ENCODE measurements at regions not wholly inside any gene's neighbourhood (a gene's known extent, or its start where the extent isn't known, plus 50 kb on each side); places are given as distances from the start of the nearest gene placed in this dataset.
"Not testable (repeated sequence)": the region's sequence is repeated elsewhere in the genome, so short reads cannot be mapped to it uniquely, and the experiment has no call there.

DNA sequence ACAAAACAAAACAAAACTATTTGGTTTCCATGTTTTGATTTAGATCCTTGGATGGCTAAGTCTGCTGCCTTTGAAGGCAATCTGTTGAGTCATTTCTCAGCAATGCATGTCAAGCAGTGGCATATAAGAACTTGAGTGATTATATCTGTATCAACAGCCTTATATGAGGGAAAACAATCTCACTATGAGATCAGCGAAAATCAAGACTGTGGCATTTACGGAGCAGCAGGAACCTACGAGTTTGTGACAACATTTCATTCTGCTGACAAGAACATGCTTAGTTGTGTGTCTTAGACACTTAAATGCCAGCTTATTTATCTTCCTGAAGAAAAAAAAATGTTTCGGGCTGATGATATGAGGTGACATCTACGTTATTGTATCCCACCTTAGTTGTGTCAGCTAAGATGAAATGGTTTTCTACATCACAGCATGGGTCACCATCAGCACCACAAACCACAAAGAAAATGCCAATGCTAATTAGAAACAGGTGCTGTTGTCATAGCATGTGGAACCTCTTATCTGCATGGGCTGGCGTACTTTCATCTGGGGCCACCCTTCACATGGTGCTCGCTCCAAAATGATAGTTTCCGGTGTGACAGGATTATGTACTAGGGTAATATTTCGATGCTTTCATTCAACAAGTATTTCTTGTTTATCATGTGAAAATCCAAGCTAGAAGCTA, 1085.5 kb downstream of the SORCS1 start:
- DNase-seq (ENCODE audit: low spot score), result peak; percentile 35

DNA sequence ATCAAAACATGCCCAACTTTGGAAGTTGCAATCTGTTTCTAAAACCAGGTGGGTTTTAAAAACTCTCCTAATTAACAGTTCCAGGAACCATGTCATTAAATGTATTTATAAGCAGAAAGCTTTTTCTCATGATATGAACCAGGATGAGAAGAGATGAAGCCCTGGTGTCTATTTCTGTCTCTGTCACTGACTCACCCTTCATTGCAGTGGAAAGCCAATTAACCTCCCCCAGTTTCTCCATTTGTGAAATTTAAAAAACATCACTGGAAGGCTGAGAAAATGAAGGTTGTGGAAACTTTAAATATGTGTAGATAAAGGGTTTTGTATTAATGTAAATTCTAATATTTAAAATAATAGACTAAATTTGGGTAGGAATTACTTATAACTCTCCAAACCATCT, 1088.0 kb downstream of the SORCS1 start:
- DNase-seq (ENCODE audit: low spot score), result peak; percentile 7

DNA sequence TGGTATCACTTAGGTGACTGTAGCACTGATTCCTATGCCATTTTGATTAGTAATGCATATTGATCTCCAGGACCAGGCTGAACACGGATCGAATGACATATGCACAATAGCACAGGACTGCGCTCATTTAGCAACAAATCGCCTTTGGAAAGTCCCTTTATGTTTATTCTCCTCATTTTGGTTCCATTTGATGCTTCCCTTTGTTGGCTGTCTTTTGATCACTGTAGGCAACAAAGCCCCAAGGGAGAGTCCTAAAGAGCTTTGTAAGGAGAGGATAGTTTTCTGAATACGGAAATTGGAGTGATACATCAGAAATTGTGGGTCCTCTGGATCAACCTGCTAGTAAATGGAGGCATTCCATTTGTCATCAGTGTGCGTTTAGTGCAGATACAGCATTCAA, 1111.4 kb downstream of the SORCS1 start:
- DNase-seq (ENCODE audit: low spot score), result no peak

DNA sequence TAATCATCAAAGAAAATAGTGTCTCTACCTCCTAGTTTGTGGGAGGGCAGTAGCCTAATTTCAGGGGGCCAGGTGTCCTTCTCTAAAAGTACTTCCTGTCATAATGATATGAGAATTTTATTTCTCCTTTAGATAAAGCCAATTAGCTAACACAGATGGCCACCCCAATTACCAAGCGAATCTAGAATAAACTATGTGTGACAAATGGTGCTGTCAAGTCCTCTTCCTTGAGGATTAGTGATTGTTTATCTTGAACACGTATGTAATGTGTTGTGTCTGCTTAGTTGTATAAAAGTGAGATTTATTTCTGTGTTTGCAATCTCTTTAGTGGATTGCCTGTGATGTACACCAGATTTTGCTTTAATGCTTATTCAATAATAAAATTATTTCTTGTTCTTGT, 1120.0 kb downstream of the SORCS1 start:
- DNase-seq (ENCODE audit: low spot score), result no peak

DNA sequence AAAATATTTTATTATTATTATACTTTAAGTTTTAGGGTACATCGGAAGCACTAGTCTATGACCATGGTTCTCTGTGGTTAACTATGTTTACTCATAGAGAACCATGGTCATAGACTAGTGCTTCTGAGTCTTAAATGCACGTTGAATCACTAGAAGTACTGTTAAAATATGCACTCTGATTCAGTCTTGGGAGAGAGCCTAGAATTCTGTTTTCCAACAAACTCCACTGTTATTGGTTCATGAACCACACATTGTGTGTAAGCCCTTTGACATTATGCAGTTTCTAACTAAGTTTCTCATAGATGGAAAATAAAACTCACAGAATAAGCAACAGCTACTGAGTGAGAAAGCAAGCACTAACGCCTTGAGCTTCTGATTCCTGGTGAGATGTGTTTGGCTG, 1120.6 kb downstream of the SORCS1 start:
- peak; percentile 31 for DNase-seq (ENCODE audit: low spot score)

DNA sequence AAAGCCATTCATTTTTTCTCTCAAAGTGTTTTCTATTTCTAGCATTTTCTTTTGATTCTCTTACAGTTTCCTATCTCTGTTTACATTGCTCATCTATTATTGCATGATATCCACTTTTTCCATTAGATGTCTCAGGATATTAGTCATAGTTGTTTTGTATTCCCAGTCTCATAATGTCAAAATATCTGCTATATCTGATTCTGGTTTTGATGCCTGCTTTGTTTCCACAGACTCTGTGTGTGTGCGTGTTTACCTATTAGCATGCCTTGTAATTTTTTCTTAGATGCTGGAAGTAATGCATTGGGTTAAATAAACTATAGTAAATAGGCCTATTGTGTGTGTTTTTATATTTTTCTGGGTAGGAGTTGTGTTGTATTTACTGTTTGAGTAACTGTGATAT, 1126.3 kb downstream of the SORCS1 start:
- no peak for DNase-seq (ENCODE audit: low spot score)

DNA sequence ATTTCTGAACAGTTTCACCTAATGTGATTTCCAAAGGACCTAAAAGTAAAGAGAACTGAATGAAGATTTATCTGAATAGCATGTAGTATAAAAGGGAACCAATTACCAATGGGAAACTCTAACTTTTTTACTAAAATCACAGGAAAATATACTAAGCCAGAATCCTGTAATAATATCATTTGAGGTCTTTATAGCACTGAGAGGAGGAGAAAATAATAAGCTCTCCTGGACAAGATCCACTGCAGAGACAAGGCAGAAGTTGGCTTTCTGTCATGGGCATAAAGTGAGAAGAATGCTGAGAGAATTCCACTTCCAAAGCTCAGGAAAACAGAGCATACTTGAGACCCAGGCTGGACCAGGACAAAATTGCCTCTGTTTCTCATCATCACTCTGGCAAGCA, 1131.4 kb downstream of the SORCS1 start:
- DNase-seq (ENCODE audit: low spot score), result no peak

DNA sequence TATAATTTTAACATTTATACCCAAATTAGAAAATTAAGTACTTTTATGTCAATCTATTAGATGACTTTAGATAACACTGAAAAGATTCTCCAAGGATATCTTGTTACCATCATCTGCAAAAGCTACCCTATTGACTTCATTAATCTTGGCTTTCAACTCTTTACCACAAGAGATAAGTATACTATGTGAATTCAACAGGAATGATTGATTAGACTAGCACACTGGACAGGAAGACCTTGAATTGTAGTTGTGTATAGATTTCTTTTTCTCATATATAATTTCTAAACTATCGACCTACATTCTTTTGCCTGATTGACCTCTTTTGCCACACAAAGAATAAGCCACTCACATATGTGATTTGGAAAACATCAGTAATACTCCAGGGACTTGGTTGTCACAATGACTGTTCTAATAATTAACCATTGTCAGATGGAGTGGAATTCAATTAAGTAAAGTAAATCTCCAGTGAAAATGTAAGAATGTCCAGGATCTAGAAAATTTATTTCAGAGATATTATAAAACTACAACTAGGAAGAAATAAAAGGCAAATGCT, 1132.0 kb downstream of the SORCS1 start:
- no peak for DNase-seq (ENCODE audit: low spot score)

DNA sequence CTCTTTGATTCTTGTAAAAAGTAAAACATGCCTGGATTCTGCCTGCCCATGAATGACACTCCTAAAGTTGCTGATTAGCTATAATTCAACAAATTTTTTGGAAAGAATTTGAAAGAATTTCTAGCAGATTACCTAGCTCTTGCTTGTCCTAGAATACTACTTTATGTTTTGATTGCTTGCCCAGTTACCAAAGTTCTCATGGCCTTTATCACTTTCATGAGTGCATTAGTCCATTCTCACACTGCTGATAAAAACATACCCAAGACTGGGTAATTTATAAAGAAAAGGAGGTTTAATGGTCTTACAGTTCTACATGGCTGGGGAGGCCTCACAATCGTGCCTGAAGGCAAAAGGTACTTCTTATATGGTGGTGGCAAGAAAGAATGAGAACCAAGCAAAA, 1137.3 kb downstream of the SORCS1 start:
- no peak for DNase-seq (ENCODE audit: low spot score)

DNA sequence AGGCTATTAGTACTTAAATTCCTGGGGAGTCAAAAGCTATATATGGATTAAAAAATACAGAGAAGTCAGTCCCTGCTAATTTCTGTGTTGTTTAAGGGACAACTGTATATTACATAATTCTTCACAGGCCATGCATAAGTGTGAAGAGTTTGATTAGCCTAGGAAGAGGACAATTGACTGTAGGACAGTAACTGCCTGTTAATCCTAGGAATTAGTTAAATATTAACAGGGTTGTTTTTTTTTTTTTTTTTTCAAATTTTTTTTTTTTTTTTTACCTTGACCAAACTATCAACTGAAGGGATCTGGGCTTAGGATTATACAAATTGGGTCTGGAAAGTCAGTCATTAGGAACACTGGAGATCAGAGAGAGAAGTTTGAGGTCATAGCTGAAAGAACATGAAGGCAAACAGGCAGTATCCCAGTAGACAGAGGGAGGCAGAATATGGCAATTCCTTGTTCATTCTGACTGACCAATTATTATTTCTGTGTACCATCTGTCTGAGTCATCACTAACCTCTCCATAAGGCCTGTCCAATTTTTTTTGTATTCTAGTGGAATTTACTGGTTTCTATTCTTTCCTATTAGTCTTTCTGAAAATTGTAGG, 1139.2 kb downstream of the SORCS1 start:
- no peak for DNase-seq (ENCODE audit: low spot score)

DNA sequence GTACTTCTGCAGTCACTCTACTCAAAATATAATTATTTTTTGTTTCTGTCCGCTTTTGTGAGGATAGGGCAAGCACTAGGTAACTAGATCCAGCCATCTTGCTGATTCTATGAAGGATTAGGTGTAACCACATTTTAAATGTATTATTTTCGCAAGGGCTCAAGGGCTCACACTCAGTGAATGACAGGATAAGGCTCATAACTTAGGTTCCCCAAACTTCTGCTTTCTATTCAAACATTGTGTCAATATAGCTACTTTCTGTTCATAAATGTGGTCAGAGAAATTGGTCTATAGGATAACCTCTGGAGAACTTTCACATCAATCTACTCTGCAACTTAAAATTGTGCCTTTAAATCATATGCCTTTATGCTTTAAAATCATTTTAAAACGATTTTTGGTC, 1141.2 kb downstream of the SORCS1 start:
- DNase-seq (ENCODE audit: low spot score), result no peak

DNA sequence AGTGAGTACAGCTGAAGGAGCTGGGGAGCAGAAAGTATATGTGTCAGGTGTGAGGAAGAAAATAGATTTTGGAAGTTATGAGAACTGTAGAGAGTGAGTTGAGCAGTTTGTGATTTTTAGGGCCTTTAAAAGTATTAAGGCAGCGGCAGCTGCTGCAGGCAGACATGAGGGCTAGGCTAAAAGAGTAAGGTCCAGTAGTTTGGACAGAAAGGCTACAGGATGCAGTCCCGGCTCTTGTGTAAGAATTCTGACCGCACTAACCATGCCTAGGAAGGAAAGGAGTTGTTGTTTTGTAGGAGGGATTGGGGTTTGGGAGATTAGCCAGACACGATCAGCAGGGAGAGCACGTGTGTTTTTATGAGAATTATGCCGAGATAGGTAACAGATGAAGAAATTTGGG, 1144.9 kb downstream of the SORCS1 start:
- not testable (repeated sequence) for DNase-seq (ENCODE audit: low spot score)

DNA sequence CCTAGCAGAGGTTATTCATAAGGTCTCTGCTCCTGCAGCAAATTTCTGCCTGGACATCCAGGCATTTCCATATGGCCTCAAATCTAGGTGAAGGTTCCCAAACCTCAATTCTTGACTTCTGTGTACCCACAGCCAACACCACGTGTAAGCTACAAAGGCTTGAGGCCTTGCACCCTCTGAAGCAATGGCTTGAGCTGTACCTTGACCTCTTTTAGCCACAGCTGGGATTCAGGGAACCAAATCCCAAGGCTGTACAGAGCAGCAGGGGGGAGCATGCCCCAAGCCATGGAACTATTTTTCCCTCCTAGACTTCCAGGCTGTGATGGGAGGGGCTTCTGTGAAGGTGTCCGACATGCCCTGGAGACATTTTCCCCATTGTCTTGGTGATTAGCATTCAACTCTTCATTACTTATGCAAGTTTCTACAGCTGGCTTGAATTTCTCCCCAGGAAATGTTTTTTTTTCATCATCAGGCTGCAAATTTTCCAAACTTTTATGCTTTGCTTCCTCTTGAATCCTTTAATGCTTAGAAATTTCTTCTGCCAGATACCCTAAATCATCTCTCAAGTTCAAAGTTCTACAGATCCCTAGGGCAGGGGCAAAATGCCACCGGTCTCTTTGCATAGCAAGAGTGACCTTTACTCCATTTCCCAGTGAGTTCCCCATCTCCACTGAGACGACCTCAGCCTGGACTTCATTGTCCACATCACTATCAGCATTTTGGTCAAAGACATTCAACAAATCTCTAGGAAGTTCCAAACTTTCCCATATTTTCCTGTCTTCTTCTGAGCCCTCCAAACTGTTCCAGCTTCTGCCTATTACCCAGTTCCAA, 1148.9 kb downstream of the SORCS1 start:
- not testable (repeated sequence) for DNase-seq (ENCODE audit: low spot score)

DNA sequence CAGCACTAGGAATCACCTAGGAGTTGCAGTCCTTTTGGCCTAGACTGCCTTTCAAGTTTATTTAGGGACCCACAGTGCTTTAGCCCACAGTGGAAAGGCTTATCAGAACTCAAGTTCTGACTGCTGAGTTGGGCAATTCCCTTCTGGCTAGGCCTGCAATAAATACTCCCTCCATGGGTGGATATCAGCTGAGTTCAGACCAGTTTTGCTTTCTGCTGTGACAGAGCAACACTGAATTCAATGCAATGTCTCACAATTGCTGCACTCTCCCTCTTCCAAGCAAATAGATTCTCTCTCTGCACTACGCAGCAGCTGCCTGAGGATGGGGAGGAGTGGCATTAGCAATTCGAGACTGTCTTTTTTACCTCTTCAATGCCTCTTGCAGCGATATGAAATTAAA, 1153.3 kb downstream of the SORCS1 start:
- DNase-seq (ENCODE audit: low spot score), result no peak

DNA sequence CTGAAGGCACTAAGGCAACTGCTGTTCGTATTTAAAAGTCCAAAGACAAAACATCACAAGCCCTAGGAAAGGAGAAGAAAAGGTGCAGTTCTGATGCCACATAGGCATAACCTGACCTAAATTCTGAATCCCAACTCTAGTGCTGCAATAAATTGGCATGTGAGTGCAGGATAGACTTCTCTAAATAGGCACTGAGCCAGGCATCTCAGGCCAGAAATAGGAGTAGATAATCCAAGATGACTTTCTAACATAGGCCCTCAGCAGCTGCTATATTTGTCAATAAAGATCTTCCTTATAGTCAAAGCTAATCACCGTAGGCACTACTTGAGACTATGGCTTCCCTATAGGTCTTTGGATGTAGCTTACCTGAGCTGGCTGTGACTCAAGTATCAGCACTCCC, 1163.8 kb downstream of the SORCS1 start:
- no peak for DNase-seq (ENCODE audit: low spot score)

DNA sequence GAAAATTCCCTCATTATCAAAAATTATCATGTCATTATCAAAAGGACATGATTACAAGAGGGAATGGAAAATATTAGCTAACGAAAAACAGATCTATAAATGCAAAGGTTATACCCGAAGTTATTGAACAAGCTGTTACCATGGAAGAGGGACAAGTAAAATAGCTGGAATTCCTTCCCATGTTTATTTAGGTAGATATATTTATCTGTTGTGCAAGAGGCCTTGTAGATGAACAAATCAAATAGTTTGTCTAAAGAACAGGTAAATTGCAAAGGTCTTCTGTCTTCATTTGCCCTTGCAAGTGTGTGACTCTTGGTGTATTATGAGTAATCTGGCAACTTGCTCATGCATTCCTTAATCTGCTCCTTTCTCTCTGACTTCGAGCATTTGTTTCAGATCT, 1170.9 kb downstream of the SORCS1 start:
- no peak for DNase-seq (ENCODE audit: low spot score)

DNA sequence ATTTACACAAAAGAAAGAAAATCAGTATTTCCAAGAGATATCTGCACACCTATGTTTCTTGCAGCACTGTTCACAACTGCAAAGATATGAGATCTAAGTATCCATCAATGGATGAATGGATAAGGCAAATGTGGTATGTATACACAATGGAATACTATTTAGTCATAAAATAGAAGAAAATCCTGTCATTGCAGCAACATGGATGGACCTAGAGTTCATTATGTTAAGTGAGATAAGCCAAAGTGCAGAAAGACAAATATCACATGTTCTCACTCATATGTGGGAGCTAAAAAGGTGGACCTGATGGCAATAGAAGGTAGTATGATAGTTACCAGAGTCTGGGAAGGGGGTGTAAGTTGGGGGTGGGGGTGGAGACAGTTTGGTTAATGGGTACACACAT, 1171.6 kb downstream of the SORCS1 start:
- no peak for DNase-seq (ENCODE audit: low spot score)

DNA sequence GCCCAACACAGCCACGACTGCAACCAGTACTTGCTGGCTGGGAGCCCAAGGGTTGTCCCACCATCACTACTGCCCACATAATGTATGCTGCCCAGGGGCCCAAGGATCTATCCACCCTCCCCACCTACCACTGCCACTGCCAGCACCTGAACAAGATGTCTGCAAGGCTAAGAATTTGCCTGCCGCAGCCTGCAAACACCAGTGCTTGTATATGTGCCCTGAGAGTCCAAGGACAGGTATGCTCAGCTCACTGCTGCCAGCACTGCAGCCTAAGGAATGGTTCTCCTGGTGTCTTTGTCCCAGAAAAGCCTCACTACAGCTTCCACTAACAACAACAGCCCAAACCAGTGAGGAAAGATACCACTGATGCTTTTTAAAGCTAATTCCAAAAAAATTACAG, 1174.0 kb downstream of the SORCS1 start:
- no peak for DNase-seq (ENCODE audit: low spot score)

DNA sequence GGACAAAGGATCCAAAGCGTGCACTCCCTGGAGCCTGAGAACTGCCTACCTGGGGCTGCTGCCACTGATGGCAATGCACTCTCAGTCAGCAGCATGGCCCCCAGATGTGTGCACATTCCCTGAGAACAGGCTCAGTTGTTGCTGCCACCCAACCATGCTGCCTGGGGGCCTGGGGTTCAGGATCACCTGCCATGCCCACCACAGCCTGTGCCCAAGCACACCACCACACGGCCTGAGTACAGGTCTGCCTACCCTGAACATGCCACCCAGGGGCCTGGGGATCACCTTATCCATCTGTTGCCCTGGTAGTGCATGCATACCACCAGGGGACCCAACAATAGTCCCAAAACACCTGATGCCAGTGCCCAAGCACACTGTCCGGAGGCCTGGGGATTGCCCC, 1174.5 kb downstream of the SORCS1 start:
- no peak for DNase-seq (ENCODE audit: low spot score)

DNA sequence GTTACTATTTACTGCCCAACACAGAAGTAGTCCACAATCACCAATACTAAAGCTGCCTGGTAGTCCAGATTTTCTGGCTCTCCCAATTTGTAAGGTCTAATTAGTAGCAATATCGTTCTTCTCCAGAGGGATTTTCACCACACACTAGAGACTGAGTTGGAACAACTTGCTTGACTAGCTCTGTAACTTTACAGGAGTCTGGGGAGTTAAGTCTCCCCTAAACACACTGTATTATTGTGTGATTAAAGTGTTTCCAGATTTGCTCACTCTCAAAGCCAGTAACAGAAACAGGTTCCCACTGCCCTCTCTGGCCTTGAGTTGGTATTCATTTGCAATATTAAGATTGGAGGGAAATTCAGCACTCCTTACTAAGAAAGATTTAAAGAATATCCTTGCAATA, 1175.7 kb downstream of the SORCS1 start:
- no peak for DNase-seq (ENCODE audit: low spot score)

DNA sequence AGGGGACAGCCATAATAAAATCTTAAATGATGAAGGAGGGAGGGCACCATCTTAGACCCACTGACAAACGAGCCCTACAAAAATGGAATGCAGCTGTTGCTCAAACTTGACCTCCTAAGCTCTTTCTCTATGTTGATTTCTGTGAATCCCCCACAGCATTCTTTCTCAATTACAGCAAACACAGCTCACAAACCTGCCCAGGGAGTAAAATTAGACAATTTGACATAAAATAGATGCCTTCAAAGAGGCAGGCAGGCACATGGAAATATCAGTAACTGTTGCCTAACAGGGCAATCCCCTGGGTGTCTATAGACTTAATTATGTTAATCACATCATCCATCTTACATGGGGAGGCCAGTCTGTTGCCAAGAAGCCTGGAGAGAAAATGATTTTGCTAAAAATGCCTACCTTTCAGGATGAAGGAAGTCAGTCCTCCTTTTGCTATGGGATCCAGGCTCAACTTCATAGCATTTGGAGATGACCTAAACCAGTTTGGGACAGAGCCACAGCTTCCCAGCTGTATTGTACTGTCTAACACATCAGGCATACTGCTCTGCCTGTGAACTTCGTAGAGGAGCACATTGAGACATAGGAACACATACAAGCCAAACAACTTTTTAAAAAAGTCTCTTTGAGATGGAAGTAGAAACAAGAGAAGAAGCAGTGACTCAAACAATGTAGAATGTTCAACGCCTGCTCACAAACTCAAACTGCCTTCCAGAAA, 1177.4 kb downstream of the SORCS1 start:
- no peak for DNase-seq (ENCODE audit: low spot score)

DNA sequence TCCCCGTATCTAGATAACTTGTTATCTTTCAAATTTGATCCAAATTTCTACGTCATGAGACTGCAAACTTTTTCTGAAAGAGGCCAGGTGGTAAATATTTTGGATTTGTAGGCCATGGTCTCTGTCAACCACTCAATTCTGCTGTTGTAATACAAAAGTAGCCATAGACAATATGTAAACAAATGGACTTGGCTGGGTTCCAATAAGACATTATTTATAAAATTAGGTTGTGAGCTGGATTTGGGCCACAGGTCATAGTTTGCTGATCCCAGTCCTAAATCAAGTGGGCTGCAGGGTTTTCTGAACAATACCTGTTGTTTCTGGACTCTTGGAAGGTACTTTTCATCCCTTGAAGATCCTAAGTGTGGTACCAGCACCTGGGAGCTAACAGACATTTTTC, 1178.0 kb downstream of the SORCS1 start:
- DNase-seq (ENCODE audit: low spot score), result no peak

Measured in AG20443 (cell line).